Adipocyte (in vitro differentiated cells): ENCODE measurements at regions not wholly inside any gene's neighbourhood (a gene's known extent, or its start where the extent isn't known, plus 50 kb on each side); places are given as distances from the start of the nearest gene placed in this dataset.

Experiments used
- DNase-seq: peaks from one replicate; pipeline ENCODE4 v3.0.0-alpha.2; 2015; ENCODE audit warnings: low read depth
- H3K27me3 ChIP-seq: replicated peaks from 2 replicates; pipeline ENCODE4 v1.7.0; 2013; ENCODE audit warnings: mild to moderate bottlenecking, low read length, moderate library complexity; ENCODE audit not compliant: control insufficient read depth, insufficient read depth
- H3K36me3 ChIP-seq: 2 replicates; pipeline ENCODE4 v1.7.0; 2013; ENCODE audit warnings: low read length, mild to moderate bottlenecking, moderate library complexity; ENCODE audit not compliant: control insufficient read depth, insufficient read depth, severe bottlenecking
- H3K4me1 ChIP-seq: 2 replicates; pipeline ENCODE4 v1.7.0; 2013; ENCODE audit warnings: mild to moderate bottlenecking, low read length, moderate library complexity; ENCODE audit not compliant: control insufficient read depth, insufficient read depth
- H3K4me3 ChIP-seq: 2 replicates; pipeline ENCODE4 v1.7.0; 2013; ENCODE audit warnings: mild to moderate bottlenecking, low read length, moderate library complexity
- H3K9ac ChIP-seq: 2 replicates; pipeline ENCODE4 v1.7.0; 2013; ENCODE audit warnings: mild to moderate bottlenecking, low read length, moderate library complexity
- H3K9me3 ChIP-seq: 2 replicates; pipeline ENCODE4 v1.7.0; 2013; ENCODE audit warnings: mild to moderate bottlenecking, low read length, moderate library complexity; ENCODE audit not compliant: control insufficient read depth

DNA sequence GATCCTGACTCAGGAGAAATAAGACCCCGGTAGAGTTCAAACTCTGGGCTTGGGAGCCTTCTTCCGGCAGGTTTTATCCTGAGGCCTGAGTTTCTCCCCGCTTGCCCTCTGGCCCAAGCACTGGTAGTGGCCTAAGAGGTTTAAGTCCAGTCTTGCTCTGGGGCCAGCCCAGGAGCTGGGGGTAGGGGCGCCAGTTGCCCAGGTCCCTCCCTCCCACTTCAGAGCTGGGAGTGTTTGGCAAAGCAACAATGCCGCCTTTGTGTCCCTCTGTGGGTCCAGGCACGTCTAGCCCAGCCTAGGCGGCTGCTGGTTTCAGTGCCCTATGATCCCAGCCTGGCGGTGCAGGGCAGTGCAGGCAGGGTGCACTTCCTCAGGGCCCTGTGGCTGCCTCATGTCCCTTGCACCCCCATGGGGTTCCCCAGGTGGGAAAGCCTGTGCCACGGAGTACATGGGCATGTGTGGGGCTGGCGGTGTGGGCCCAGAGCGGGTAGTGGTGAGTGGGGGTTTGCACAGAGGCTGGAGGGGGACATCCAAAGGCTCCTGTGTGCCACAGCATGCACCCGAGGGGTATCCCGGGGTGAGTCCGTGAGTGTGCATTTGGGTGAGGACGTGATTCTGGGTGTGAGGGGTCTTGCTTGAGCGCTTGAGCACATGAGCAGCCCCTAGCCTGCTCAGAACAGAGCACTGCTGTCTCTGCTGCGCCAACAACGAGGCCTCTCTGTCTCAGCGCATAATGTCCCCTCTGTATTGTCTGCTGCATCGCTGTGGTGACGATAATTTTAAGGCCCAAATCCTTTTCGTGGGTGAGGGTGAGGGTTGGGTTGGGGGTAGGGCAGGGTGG lies 61.7 kb upstream of the PSD2 start:
- H3K4me1 ChIP-seq, result no peaks in the 10 kb centered on the region
- no peak overlapping the region for H3K9ac ChIP-seq
- no peaks in the 10 kb centered on the region for H3K9me3 ChIP-seq
- H3K36me3 ChIP-seq, result no peaks in the 10 kb centered on the region
- no peak overlapping the region for H3K4me3 ChIP-seq
- no peaks in the 10 kb centered on the region for H3K27me3 ChIP-seq
- DNase-seq, result no peak

DNA sequence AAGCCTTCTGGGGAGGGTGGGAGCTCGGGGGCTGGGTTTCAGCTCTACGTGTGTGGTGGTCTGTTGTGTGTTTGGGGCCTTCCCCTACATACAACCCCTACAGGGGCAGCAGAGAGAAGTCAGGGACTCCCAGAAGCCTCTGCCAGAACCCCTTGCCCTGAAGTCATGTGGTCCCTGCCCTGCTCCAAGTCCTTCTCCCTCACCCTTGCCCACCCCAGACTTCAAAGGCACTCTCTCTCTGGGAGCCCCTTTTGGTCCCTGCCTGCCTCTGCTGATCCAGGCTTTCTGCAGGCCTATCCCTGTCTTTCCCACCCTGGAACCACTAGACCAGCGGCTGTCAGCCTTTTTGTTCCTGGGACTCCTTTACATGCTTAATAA lies 61.1 kb upstream of the PSD2 start:
- no peak for DNase-seq
- no peaks in the 10 kb centered on the region for H3K27me3 ChIP-seq
- H3K4me3 ChIP-seq, result no peak overlapping the region
- no peaks in the 10 kb centered on the region for H3K36me3 ChIP-seq
- H3K9ac ChIP-seq, result no peak overlapping the region
- no peaks in the 10 kb centered on the region for H3K9me3 ChIP-seq
- no peaks in the 10 kb centered on the region for H3K4me1 ChIP-seq

DNA sequence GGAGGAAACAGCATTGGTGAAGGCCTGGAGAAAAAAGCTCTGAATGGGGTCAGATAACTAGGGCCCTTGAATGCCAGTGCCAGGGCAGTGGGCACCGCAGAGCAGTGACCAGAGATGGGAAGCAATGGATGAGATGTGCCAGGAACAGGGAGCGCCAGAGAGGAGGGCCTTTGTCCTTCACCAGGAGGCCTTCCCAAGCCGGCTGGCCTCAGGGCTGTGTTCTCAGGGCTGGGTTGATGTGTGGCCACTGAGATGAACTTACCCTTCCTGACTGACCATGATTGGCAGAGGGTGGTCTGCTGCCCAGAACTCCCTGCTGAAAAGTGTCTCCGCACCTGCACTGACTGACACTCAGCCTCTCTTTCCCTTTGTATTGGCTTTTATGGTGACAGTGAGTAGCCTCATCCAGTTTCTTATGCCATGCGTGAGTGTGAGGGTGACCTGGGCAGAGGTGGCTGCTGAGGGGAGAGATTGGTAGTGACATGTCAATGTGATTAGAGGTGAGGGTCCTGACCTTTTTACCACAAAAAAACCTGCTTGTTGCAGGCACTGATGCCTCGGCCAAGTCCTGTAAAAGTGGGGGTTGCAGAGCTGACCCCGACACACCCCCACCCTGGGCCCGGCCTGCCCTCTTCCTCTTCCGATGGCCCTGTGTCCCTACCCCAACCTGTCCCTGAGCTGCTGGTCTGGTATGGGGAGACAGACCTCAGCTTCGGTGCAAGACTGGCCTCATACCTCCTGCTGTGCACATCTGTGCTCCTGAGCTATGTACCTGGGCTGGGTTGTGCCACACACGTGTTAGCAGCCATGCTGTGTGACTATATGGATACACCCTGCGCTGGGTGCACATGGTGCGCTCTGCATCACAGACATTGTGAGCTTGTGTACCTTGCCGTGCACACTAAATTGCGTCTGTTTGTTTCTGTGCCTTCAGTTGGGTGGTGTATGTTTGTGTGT lies 57.1 kb upstream of the PSD2 start:
- Histone ChIP-seq H3K9ac (no peak overlapping the region), H3K36me3 (no peaks in the 10 kb centered on the region), H3K4me1 (no peaks in the 10 kb centered on the region), H3K27me3 (no peaks in the 10 kb centered on the region), H3K4me3 (no peak overlapping the region), H3K9me3 (no peaks in the 10 kb centered on the region)
- DNase-seq, result no peak

DNA sequence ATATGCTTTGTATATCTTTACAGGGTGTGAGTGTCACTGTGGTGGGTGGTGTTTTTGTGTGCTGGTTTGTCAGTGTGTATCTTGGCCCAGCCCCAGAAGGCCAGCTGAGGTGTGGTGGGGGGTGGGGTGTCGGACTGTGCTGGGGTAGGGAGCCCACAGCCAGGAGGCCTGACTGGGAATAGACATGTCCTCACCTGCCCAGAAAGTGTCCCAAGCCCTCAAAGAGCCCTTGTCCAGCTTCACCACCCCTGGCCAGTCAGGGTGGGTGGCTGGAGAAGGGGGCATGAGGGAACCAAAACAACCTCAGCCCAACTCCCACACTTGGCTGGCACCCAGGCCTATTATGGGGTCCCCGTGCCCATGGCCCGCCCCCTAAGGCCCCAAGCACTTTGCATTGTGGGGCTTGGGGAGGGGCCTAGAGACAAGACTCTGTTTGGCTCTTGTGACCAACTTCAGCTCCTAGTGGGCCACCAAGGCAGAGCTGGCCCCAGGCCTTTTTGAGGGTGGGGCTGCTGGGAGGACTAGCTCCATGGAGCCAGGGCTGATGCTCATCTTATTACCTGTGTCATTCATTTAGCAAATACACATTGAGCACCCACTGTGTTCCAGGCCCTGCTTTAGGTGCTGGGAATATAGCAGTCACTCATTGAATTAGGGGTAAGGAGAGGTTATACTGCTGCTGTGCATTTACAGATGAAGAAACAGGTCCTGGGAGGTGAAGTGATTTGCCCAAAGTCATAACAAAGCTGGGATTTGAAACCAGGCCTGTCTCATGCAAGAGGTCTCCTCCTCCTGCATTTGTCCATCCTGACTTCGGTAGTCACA lies 56.2 kb upstream of the PSD2 start:
- Histone ChIP-seq H3K9me3 (no peaks in the 10 kb centered on the region), H3K4me1 (peaks cover under 1% of the 10 kb centered on the region), H3K9ac (no peak overlapping the region), H3K27me3 (no peaks in the 10 kb centered on the region), H3K4me3 (no peak overlapping the region), H3K36me3 (no peaks in the 10 kb centered on the region)
- DNase-seq, result no peak

DNA sequence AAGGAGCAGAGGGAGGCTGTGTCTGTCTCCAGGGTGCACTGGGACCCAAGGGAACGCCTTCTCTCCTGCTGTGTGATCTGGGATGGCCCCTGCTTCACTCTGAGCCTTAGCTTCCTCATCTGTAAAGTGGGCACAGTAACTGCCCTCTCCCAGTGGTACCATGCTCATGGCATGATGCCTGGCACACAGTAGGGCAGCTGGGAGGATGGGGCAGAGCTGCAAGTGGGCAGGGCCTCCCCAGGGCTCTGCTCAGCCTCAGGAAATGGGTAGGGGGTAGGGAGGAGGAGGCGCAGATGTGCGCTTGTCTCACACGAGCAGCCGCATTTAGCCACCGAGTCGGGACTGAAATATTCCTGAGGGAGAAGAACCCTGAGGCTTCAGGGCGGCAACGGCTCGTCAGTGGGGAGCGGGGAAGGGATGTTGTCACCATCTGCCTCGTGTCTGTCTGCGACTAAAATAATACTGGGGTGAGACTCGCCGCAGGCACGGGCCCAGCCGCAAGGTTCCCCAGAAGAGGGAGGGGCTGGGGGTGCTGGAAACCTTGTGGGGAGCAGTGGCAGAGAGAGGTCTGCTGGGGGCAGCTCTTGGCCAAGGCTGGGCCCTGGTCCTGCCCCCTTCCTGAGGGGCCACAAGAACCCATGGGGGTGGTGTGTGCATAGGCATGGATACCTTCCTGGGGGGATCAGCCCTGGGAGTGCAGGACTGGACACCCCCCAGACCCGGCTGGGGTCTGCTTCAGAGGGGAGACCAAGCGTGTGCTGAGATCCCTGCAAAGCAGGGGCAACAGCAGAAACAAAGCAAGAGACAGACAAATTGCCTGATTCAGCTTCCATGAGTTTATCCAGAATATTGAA lies 55.2 kb upstream of the PSD2 start:
- Histone ChIP-seq H3K27me3 (no peaks in the 10 kb centered on the region), H3K4me3 (no peak overlapping the region), H3K9me3 (no peaks in the 10 kb centered on the region), H3K4me1 (peaks cover 10% of the 10 kb centered on the region), H3K36me3 (no peaks in the 10 kb centered on the region), H3K9ac (no peak overlapping the region)
- no peak for DNase-seq

DNA sequence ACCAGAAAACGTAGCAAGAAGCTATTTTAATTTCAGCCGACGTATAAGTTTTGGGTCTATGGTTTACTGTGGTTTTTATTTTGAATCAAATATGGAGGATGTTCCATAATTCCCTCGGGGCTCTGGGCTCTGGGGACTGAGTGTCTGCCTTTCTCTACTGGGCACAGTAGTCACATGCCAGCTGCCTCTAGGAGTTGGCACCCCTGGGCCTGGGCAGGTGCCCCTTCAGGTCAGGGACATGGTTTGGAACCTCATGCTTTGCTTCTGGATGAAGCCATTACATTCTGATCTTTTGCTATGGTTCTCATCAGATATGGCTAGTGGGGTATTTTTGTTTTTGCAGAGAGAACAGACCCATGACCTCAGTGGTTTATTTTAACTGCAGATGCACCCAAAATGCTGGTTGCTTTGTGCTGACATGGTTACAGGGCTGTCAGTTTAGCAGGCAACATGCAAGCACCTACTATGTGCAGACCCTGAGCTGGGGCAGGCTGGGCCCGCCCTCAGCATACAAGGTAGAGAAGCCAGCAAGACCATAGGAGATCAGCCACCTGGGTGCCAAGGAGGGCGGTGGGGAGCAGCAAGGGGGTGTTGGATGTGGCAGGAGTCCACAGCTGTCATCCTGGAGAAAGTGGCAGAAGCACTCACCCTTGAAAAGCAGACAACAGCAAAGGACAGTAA lies 54.5 kb upstream of the PSD2 start:
- Histone ChIP-seq H3K36me3 (no peaks in the 10 kb centered on the region), H3K9me3 (no peaks in the 10 kb centered on the region), H3K9ac (no peak overlapping the region), H3K4me1 (peaks cover 18% of the 10 kb centered on the region), H3K27me3 (no peaks in the 10 kb centered on the region), H3K4me3 (no peak overlapping the region)
- no peak for DNase-seq

DNA sequence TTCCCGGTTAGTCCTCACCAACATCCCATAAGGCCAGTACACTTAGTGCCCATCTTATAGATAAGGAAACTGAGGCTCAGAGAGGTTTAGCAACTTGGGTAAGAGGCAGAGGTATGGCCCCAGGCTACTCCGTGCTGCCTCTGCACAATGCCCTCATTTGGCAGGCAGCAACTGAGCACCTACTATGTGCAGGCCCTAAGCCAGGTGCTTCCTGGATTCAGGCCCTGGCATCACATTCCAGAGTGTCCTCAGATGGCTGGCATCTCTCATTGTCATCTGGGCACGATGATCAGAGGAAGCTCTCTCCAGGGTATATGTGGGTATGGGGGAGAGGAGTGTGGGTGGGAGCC lies 53.8 kb upstream of the PSD2 start:
- Histone ChIP-seq H3K9me3 (no peaks in the 10 kb centered on the region), H3K4me1 (peaks cover 23% of the 10 kb centered on the region), H3K4me3 (no peak overlapping the region), H3K27me3 (no peaks in the 10 kb centered on the region), H3K9ac (no peak overlapping the region), H3K36me3 (no peaks in the 10 kb centered on the region)
- DNase-seq, result no peak

DNA sequence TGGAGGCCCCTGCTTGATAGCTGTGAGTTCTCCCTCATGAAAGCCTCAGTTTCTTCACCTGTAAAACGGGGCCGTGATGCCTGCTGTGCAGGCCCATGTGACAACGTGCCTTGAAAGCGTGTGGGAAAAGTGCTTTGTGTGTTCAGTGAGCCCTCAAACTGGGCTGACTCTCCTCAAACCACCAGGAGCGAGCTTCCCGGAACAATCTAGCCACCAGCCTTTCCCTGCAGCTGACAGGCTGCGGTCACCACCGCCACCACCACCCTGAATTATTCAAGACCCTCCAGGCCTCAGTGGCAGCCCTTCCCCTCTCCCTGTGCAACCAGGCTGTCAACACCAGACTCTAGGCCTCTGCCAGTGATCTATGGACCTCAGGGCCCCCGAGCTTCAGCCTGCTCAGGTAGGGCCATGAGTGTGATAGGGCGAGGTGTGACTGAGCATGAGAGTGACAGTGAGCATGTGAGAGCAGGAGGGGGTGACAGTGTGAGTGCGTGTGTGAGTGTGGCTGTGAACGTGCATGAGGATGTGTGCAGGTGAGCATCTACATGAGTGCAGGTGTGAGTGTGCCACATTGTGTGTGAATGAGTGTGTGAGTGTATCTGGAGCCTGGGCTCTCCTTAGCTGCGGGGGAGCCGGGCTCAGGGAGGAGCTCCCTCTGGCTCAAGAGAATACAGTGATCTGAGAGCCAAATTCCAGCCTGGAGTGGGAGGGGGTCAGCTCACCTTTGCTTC lies 53.3 kb upstream of the PSD2 start:
- H3K36me3 ChIP-seq, result no peaks in the 10 kb centered on the region
- no peaks in the 10 kb centered on the region for H3K27me3 ChIP-seq
- no peak for DNase-seq
- peaks cover 28% of the 10 kb centered on the region for H3K4me1 ChIP-seq
- H3K9ac ChIP-seq, result no peak overlapping the region
- H3K9me3 ChIP-seq, result no peaks in the 10 kb centered on the region
- no peak overlapping the region for H3K4me3 ChIP-seq

DNA sequence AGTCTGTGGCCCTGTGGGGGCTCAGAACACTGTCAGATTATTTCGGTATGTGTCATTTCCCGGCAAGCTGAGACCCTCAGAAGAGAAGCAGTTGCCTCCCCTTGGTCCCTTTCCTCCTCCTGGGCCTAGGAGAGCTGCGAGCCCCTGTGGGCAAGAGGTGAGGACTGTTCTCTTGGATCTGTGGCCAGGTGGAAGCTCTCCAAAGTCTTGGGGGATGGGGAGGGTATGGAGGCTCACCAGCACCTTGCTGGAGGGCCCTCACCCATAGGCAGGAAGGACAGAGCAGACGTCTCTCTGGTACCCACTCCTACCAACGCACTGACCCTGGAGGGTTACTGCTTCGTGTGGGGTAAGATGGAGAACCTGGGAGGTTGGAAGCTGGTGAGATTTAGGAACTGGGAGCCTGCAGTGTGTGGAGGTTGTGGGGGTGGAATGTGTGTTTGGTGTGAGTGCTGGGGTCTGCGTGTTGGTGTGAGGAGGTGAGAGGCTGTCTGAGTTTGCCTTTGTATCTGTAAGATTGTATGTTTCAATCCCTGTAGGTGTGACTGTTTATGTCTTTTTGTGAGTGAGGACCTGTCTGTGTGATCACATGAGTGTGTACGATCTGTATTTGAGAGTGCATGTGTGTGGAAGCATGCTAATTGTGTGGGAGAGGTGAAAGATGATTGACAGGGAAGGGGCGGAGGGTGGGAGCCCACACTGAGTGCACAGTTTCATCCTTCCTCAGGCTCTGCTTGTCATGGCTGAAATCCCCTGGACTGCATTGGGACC lies 52.4 kb upstream of the PSD2 start:
- H3K9ac ChIP-seq, result no peak overlapping the region
- no peaks in the 10 kb centered on the region for H3K27me3 ChIP-seq
- H3K4me3 ChIP-seq, result no peak overlapping the region
- H3K9me3 ChIP-seq, result no peaks in the 10 kb centered on the region
- DNase-seq, result no peak
- no peaks in the 10 kb centered on the region for H3K36me3 ChIP-seq
- H3K4me1 ChIP-seq, result peaks cover 37% of the 10 kb centered on the region
